PC-3 (cell line): ENCODE measurements at regions not wholly inside any gene's neighbourhood (a gene's known extent, or its start where the extent isn't known, plus 50 kb on each side); places are given as distances from the start of the nearest gene placed in this dataset.

Source experiments
- ATAC-seq: fragments of 200-7000 bp; cut with Tn5 transposase; 2 replicates; pipeline ENCODE4 v1.9.1; 2020; ENCODE audit warnings: mild to moderate bottlenecking, moderate library complexity
- BruUV-seq: library from RNA; stranded (reverse); fragments of 400-500 nt; replicated peaks from 2 replicates; lab custom pipeline; 2021; lab: Mats Ljungman, UMichigan
- CTCF ChIA-PET: fragments of 300-600 bp; sonication (Branson Sonifier 250); formaldehyde crosslinking; loops from one replicate; lab custom pipeline; 2022; ENCODE audit warnings: antibody characterized with exemption; lab: Charles Lee
- POLR2A ChIA-PET: fragments of 300-600 bp; sonication (Branson Sonifier 250); formaldehyde crosslinking; loops from one replicate; lab custom pipeline; 2022; ENCODE audit warnings: antibody characterized with exemption; ENCODE audit not compliant: unreplicated experiment; lab: Charles Lee
- DNase-seq: peaks from one replicate; pipeline ENCODE4 v3.0.0-alpha.2; 2015
- H2AFZ ChIP-seq: fragments of 300-600 bp; sonication (generic); 2 replicates; pipeline ENCODE4 v1.6.0; 2016; ENCODE audit warnings: antibody characterized with exemption, low read length
- H3F3A ChIP-seq: fragments of 300-600 bp; sonication (generic); one replicate; pipeline ENCODE4 v1.6.0; 2017; ENCODE audit warnings: antibody characterized with exemption, low read length, control low read depth, mild to moderate bottlenecking; ENCODE audit not compliant: unreplicated experiment
- H3K27ac ChIP-seq: fragments of 300-600 bp; sonication (generic); 2 replicates; pipeline ENCODE4 v1.5.1; 2016; ENCODE audit warnings: mild to moderate bottlenecking, low read length
- H3K27me3 ChIP-seq: fragments of 300-600 bp; sonication (generic); 2 replicates; pipeline ENCODE4 v1.6.1; 2016; ENCODE audit warnings: low read length, mixed read lengths
- H3K36me3 ChIP-seq: fragments of 300-600 bp; sonication (generic); 2 replicates; pipeline ENCODE4 v1.6.1; 2016; ENCODE audit warnings: low read depth, mixed run types, low read length, mixed read lengths
- H3K4me1 ChIP-seq: fragments of 300-600 bp; sonication (generic); 2 replicates; pipeline ENCODE4 v1.5.1; 2016; ENCODE audit warnings: low read length; ENCODE audit not compliant: insufficient read depth
- H3K4me2 ChIP-seq: fragments of 300-600 bp; sonication (generic); 2 replicates; pipeline ENCODE4 v1.6.0; 2016; ENCODE audit warnings: low read length
- H3K4me3 ChIP-seq: fragments of 300-600 bp; sonication (generic); 2 replicates; pipeline ENCODE4 v1.5.1; 2016; ENCODE audit warnings: mild to moderate bottlenecking, low read length, mixed read lengths
- H3K79me2 ChIP-seq: fragments of 300-600 bp; sonication (generic); 2 replicates; pipeline ENCODE4 v1.6.1; 2017; ENCODE audit warnings: low read length, mixed read lengths
- H3K9ac ChIP-seq: fragments of 300-600 bp; sonication (generic); 2 replicates; pipeline ENCODE4 v1.6.0; 2016; ENCODE audit warnings: mild to moderate bottlenecking, low read length
- H3K9me2 ChIP-seq: fragments of 300-600 bp; sonication (generic); replicated peaks from 2 replicates; pipeline ENCODE4 v1.6.1; 2016; ENCODE audit warnings: mixed run types, low read length, mixed read lengths
- H3K9me3 ChIP-seq: fragments of 300-600 bp; sonication (generic); 2 replicates; pipeline ENCODE4 v1.6.1; 2016; ENCODE audit warnings: low read length, mixed read lengths
- H4K20me1 ChIP-seq: fragments of 300-600 bp; sonication (generic); 2 replicates; pipeline ENCODE4 v1.6.1; 2016; ENCODE audit warnings: low read length, mixed read lengths
- EZH2 ChIP-seq: fragments of 300-600 bp; sonication (generic); IDR thresholded peaks from one replicate; pipeline ENCODE4 v1.6.1; 2017; ENCODE audit warnings: antibody characterized with exemption, mild to moderate bottlenecking, low read length; ENCODE audit not compliant: unreplicated experiment
- EZH2phosphoT487 ChIP-seq: fragments of 300-600 bp; sonication (generic); IDR thresholded peaks from 2 replicates; pipeline ENCODE4 v1.6.1; 2018; ENCODE audit warnings: mild to moderate bottlenecking, antibody characterized with exemption, low read length, borderline replicate concordance
- intact Hi-C: fragments of 100-400 bp; cut with micrococcal nuclease; formaldehyde crosslinking; loops from 2 replicates; pipeline ENCODE4 v1.9.0; 2023
- TF ChIP-seq, protein P1 (sequence below): fragments of 300-600 bp; sonication (generic); conservative IDR thresholded peaks from 2 replicates; pipeline ENCODE4 v1.5.1; 2017; ENCODE audit warnings: antibody characterized with exemption, low read depth, mild to moderate bottlenecking, low read length

DNA sequence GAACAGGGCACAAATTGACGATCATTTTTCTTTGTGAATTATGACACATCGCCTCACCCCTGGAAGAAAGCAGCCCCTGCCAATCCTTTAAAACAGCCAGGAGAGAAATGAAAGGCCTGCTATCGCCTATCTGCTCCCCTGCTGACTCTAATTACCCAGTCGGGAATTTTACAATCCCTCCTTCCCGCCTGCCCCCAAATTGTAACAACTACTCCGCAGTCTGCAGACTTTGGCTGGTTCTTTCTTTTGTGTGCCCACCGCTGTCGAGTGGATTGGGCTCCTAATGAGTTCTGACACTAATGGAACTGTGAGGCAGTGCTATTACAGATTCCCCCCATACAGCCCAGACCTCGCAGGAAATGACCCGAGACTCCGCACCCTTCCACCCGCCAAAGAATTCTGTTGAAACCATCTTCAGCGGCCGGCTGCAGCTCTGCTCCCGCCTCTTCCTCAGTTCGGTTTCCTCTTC lies 281.2 kb upstream of the PARD3B start:
- intact Hi-C loops: loop anchor here (5.0 kb wide), 1 partner anchor 58 kb away; no protein-coding TSS in a partner anchor

DNA sequence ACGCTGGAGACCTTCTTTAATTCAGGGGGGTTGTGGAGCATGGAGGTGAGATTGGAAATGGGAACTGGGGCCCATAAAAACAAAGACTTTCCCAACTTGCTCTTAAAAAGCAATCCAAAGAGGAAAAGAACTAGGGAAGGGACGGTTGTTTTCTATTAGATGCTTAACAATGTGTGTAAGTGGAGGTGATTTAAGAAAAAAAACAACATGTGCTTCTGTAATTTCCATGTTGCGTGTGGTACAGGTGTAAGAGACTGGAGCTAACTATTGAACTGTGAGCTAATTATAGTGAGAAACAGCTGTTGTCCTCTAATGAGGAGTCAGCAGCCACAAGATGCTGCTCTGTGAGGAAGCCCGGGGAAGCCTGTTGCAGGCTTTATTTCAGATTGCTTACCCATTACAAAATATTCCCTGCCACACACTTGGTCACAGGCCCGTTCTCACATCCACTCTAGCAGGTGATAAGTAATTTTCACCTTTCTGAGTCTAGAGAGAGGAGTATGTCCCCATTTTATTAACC lies 280.6 kb upstream of the PARD3B start:
- intact Hi-C loops: loop anchor here (5.0 kb wide), 1 partner anchor 58 kb away; no protein-coding TSS in a partner anchor
- POLR2A ChIA-PET: no interaction called here
- no peak overlapping the region for H3K4me3 ChIP-seq

More for the DNA sequence above, 281.2 kb upstream of the PARD3B start:
- Histone ChIP-seq H4K20me1 (no peaks in the 10 kb centered on the region), H3K4me1 (no peaks in the 10 kb centered on the region), H3K27me3 (peaks cover 3% of the 10 kb centered on the region; the same call in 1 of the 2 replicates), H3K9me3 (no peaks in the 10 kb centered on the region), H3K79me2 (no peaks in the 10 kb centered on the region), H3K9ac (no peak overlapping the region), H3F3A (no peaks in the 10 kb centered on the region), H2AFZ (no peak overlapping the region), H3K9me2 (no peaks in the 10 kb centered on the region), H3K4me3 (no peak overlapping the region), H3K36me3 (no peaks in the 10 kb centered on the region), H3K4me2 (no peak overlapping the region), H3K27ac (no peak overlapping the region)
- DNase-seq (no peak), ATAC-seq (no peak)
- BruUV-seq: no TSS peak
- ChIA-PET CTCF (interaction anchor here (0.7 kb wide), 1 partner anchor 110 kb away, joined by 3 read pairs; no protein-coding TSS in a partner anchor), POLR2A (no interaction called here)
- TF ChIP-seq, protein P1, sequence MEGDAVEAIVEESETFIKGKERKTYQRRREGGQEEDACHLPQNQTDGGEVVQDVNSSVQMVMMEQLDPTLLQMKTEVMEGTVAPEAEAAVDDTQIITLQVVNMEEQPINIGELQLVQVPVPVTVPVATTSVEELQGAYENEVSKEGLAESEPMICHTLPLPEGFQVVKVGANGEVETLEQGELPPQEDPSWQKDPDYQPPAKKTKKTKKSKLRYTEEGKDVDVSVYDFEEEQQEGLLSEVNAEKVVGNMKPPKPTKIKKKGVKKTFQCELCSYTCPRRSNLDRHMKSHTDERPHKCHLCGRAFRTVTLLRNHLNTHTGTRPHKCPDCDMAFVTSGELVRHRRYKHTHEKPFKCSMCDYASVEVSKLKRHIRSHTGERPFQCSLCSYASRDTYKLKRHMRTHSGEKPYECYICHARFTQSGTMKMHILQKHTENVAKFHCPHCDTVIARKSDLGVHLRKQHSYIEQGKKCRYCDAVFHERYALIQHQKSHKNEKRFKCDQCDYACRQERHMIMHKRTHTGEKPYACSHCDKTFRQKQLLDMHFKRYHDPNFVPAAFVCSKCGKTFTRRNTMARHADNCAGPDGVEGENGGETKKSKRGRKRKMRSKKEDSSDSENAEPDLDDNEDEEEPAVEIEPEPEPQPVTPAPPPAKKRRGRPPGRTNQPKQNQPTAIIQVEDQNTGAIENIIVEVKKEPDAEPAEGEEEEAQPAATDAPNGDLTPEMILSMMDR: no peak
- TF ChIP-seq EZH2 (no peak), EZH2phosphoT487 (no peak)

More for the DNA sequence above, 280.6 kb upstream of the PARD3B start:
- no peak overlapping the region for H2AFZ ChIP-seq
- H3K9me3 ChIP-seq: no peaks in the 10 kb centered on the region
- no peaks in the 10 kb centered on the region for H3K9me2 ChIP-seq
- no peak overlapping the region for H3K4me2 ChIP-seq
- DNase-seq (no peak), ATAC-seq (no peak)
- H3K9ac ChIP-seq: no peak overlapping the region
- H3K4me1 ChIP-seq: no peaks in the 10 kb centered on the region
- no peaks in the 10 kb centered on the region for H3F3A ChIP-seq
- CTCF ChIA-PET: no interaction called here
- H4K20me1 ChIP-seq: no peaks in the 10 kb centered on the region
- no peaks in the 10 kb centered on the region for H3K79me2 ChIP-seq
- no peak overlapping the region for H3K27ac ChIP-seq
- BruUV-seq: no TSS peak
- TF ChIP-seq, protein P1: no peak
- no peak for TF ChIP-seq EZH2
- no peaks in the 10 kb centered on the region for H3K36me3 ChIP-seq
- H3K27me3 ChIP-seq: peaks cover 3% of the 10 kb centered on the region; the same call in 1 of the 2 replicates
